ENCODE measurements at regions not wholly inside any gene's neighbourhood (a gene's known extent, or its start where the extent isn't known, plus 50 kb on each side); places are given as distances from the start of the nearest gene placed in this dataset.

DNA sequence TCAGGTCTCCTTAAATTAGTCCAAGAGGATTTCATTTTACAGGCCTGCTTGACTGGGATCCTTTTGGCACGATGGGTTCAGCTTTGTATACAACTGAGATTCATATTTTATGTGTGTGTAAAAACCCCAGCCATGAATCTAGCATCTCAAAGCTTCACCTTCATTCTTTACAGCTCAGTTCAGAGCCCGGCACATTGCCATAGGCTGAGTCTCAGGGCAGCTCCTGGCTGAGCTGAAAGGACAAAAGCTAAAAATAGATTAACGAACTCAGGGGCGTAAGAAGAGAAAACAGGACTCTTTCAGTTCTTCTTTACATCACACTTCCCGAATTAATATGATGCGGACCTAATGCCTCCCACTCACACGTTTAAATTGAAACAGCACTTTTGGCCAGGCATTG is 262.8 kb upstream of the PBX1 start:
- DNase-seq (ENCODE audit: low read depth), result no peak

DNA sequence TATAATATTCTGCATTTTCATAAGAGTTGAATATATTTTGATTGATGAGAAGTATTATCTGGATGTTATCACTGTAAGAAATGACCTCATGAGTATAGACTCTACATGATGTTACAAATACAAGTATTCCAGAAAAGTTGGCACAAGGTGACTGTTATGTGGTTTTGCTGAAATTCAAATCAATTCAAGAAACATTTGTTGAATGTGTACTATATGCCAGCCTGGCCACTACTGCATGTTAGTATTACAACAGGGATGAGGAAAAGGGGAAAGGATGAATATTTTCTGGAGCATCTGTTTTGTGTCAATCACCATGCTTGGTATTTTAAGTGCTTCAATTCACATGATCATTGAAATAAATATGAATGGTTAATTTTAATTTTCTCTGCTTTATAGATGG is 250.9 kb upstream of the PBX1 start:
- DNase-seq (ENCODE audit: low read depth), result no peak

DNA sequence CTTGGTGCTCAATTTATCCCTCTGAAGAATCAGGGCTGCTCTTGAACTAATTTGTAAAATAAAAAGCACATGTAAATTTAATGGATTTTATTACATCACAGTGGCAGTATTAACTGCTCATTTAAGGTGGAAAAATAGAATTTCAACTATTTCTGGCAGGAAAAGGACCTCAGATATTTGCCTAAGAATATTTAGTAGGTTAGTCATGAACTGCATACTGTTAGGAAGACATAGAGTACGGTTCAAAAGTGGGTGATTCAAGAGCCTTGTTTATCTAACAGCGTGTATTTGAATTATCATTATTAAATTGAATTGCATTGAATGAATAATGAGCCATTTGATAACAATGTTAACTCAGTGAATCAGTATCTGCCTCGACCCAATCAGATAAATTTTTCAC is 248.8 kb upstream of the PBX1 start:
- no peak for DNase-seq (ENCODE audit: low read depth)

DNA sequence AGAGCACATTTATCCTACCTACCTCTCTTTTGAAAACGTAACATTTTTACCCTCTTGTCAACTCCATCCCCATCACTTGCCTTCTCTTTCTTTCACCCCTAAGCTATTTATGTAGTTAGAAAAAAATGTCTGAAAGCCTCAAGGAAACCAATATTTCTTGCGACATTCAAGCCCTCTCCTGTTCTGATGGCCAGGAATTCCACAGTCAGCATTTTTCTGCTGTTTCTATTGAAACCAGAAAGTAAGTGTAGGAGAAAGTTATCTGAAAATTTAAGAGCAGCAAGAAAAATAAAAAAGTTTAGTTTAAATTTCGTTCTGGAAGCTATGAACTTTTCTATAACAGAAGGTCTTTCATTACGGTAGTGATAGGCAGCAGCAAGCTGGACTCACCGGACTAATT is 247.6 kb upstream of the PBX1 start:
- no peak for DNase-seq (ENCODE audit: low read depth)

DNA sequence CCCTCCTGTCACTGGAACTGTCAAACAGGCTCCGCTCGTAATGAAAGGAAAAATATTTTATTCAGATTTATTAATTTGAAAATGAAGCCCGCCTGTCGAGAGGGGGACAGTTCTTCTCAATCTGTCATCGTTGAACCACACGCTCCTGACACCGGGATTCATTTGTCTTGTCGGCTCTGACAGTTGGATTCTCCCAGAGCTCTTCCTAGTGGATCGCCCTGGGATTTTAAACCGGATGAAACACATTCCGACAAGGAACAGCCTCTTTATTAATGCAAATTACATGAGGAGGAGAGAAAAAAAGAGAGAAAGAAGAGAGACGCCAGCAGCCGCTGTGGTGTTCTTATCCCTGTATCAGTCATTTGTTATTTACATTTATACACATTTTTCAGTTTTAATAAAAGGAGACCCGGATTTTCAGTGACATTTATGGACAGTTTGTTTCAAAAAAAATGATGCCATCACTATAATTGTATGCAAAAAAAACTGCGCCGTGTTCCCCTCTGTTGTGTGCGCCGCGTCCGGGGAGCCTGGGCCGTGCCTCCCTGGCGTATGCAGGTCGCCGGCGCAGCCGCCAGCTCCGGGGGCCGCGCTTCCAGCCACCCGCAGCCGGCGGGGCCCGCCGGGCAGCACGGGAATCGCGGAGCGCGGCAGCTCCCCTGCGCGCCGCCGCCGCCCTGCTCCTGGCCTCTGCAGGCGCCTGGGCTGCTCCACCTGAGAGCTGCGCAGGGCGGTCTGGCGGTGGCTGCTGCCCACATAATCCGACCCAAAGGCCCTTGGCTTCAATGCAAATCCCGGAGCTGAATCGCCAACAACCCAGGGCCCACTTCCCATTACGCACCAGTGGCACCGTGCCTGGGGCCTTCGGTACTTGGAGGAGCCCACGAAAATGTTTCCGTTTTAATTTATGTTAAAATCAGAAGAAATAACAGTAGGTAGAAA is 237.9 kb upstream of the PBX1 start:
- DNase-seq (ENCODE audit: low read depth), result no peak

DNA sequence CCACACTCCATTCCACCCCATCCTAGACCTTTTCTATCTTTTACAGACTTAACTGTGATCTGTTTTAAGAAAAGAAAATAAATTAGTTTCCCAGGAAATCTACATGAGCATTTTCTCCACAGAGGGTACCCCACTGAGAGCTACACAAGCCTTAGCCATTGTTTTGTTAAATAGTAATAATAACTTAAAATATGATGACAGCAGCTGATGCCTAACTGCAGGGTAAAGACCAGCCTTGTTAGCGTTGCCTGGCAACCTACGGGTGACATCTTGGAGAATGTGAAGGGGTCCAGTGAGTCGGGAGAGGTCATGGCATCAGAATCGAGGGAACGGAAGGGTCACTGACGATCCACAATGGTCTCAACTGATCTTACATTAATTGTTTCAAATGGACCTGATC is 233.2 kb upstream of the PBX1 start:
- DNase-seq (ENCODE audit: low read depth), result no peak

DNA sequence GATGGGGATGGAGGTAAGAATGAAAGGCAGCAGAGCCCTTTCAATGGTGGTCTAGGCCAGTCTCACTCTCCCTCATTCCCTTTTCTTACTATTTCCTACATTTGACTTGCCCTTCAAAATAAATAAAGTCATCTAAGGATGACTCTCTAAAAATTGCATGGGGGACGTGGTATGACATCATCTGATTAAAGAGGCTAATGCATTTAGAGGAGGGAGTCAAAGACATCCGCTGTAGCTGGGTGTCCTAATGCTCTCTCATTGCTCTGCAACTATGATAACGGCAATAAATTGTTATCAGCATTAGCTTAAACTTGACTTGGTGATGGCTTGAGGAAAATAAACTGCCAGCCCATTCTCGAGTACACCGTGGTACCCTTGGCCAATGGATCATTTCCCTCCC is 225.6 kb upstream of the PBX1 start:
- no peak for DNase-seq (ENCODE audit: low read depth)

DNA sequence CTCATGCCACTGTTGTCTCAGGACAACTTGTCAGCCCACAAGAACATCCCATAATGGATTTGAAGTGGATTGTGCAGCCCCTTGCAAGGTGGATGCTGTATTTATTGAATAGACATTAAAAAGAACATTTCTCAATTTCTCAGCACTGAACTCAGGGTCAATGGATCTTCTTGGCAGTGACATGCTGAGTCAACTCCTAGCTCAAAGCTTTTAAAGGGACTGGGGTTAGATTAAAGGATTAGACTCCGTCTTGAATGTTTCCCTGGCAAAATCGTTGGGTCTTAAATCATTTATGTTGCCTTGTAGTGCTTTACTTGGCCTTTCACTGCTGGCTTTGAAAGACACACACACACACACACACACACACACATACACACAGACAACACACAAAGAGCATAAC is 221.6 kb upstream of the PBX1 start:
- no peak for DNase-seq (ENCODE audit: low read depth)

DNA sequence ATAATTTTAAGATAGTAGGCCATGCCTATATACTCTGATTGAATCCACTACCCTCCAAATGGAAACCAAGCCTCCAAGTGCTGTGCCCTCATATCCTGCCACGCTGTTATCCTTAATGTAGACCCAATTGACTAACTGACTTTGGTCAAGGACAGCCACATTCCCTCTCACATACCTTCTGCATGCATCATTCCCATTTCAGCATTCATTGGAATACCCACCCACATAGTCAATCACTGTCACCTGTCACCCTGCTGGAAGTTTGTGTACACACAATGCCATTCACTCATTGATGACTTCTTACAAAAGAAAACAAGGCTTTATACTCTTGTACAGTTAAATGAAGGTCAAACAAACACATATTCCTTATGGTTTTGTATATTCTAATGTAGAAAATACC is 221.1 kb upstream of the PBX1 start:
- no peak for DNase-seq (ENCODE audit: low read depth)

DNA sequence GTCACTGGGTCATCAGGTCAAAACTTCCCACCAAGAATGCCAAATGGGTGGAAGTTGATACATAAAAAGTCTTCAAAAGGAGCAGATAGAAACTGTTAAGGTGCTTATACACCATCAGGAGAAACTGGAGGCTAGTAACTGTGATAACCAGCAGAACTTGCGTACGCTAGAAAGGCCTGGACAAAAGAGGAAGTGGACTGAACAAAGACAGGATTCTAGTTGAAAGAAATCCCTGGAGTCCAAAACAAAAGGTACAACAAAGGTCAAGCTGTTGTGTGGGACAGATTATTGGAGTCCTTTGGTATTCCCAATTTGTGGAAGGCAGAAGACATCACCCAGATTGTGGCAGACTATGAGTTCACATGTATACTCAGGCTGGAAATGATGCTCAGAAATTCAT is 215.8 kb upstream of the PBX1 start:
- DNase-seq (ENCODE audit: low read depth), result no peak

DNA sequence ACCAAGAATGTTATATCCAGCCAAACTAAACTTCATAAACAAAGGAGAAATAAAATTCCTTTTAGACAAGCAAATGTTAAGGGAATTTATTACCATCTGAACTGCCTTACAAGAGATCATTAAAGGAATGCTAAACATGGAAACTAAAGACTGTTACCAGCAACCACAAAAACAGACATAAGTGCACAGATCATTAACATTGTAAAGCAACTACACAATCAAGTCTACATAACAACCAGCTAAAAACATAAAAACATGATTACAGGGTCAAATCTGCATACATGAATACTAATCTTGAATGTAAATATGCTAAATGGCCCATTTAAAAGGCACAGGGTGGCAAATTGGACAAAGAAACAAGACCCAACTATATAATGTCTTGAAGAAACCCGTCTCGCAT is 211.0 kb upstream of the PBX1 start:
- no peak for DNase-seq (ENCODE audit: low read depth)

DNA sequence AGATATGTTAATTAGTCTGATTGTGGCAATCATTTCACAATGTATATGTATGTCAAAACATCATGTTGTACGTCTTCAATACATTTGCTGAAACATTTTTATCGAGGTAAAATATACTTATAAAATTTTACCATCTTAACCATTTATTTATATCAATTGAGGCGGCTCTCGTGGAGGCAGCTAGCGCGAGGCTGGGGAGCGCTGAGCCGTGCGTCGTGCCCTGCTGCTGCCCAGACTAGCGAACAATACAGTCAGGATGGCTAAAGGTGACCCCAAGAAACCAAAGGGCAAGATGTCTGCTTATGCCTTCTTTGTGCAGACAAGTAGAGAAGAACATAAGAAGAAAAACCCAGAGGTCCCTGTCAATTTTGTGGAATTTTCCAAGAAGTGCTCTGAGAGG is 202.5 kb upstream of the PBX1 start:
- no peak for DNase-seq (ENCODE audit: low read depth)

DNA sequence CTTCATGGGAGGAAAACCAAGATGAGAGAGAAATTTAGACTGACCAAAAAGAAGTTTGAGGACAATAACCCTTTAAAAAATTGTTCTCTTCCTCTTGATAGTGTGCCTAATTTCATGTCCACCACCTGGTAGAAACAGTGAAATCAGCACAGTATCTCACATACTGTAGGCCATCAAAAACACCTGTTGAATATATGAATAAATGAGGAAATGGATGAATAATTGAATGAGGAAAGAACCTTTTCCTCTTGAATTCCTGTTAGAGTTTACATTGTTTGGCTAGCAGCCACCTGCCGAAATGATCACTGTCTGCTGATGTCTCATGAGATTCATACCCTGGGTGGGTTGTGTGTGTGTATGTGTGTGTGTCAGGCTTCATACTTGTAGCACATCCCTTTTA is 198.7 kb upstream of the PBX1 start:
- no peak for DNase-seq (ENCODE audit: low read depth)

DNA sequence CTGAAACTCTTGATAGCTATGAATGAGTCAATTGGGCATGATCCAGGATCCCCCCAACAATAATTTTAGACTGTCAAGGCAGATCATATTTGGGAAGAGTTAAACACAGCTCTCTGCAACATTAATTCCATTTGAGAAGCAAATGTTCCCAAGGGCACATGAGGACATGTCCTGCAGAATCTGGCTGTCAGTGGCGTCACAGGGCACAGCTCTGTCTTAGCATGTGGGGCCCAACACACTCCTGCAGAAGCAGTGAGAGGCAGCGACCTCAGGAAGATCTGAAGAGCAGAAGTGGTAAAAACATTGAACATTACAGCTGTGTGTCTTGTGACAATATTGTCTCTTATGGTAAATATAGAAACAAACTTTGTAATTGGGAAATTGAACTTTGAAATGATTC is 197.1 kb upstream of the PBX1 start:
- DNase-seq (ENCODE audit: low read depth), result no peak

DNA sequence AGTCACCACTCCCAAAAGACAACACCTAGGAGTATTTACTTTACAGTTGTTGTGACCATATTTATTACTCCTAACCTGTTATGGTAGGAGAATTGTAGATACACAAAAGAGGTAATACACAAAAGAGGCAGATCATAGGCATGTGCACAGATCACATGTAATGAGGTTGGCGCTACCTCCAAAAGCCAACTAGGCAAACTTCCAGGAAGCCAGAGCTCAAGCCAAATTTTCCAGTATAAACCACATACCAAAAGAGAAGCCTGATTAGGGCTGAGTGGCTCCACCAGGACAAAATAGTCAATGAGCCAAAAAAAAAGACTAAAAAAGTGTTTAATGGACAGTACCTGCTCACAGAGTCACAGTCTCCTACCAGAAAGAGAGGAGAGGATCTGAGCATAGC is 195.0 kb upstream of the PBX1 start:
- no peak for DNase-seq (ENCODE audit: low read depth)

DNA sequence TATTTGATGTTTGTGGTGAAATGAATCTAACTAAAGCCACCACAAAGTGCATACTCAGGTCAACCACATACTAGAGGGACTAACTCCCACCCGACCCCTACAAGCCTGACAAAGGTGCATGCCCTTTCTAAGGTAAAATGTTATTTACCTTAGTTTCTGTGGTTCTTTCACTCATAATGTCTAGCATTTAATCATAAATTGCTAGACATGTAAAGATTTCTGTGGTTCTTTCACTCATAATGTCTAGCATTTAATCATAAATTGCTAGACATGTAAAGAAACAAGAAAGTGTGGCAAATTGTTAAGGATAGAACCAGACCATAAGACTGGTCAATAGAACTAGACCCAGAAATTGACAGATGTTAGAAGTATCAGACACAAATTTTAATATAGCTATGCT is 193.0 kb upstream of the PBX1 start:
- no peak for DNase-seq (ENCODE audit: low read depth)

DNA sequence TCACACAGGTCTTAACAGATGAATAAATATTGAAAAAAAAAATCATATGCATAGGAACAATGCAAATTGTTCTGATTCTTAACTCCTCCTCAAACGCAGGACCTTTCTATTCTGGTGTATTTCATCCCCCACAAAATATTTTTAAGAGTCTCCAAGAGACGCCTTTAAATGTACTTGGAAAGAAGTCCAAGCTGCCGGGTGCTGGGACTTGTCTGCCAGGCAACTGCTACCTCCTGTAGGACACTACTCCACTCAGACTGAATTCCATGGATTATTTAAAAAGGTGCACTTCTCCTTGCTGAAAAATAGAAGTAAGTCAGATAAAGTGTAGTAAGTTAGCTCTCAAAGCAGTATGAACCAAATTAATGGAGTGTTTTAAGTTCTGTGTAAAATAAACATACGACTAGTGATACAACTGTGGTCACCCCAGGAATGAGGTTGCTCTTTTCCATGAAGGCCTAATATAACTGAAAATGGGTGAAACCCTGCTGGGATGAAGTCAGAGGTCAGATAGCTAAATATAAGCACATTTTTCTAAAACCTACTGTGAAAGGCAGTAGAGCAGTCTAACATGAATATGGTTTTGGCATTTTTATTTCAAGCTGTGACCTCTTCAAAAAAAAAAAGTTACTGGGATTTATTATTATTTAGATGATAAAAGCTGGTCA is 189.2 kb upstream of the PBX1 start:
- DNase-seq (ENCODE audit: low read depth), result no peak

DNA sequence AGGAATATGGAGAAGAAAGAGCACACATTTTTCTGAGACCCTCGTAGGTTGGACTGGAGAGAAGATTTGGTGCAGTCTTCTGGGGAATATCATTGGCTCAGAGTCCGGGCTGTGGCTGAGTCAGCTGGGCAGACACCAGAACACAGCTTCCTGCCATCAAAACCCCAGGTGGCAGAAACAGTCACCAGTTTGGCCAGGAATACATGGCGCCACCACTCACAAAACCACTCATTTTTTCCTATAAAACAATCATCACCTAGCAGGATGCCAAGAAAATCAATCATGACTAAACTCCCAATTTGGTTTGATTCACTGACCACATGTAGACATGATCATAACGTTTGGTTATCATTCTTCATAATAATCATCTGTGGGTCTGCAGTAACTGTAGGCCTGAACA is 178.1 kb upstream of the PBX1 start:
- DNase-seq (ENCODE audit: low read depth), result peak; percentile 40

DNA sequence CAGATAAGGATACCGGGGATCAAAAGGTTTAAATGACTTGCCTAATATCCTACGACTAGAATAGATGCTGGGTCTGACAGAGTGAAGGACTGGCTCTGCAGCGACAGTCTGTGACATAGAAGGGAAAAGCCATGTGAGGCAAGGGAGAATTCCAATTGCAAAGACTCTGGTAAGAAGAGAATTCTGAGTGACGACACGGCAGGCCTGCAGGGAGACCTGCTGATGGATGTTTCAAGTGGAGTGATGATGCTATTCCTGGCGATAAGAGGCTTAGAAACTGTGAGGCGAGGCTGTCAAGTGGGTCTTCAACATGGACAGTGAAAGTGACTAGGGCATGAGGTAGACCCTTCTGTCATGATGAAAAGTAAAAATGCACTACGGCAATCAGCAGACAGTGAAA is 176.6 kb upstream of the PBX1 start:
- no peak for DNase-seq (ENCODE audit: low read depth)

DNA sequence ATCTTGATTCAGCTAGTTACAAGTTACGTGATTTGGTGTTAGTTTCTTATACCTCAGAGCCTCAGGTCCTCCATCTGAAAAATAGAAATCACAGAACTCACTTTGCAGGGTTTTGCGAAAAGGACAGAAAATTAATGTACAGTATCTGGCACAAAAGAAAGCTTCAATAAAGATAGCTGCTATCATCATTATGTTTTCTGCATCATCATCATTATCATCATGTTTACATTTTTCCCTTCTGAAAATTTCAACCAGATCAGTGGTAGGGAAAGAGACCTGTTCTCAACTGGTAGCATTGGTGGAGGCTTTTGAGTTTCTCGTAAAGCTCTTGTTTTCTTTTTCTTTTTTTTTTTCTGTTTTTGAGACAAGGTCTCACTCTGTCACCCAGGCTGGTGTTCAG is 174.7 kb upstream of the PBX1 start:
- DNase-seq (ENCODE audit: low read depth), result no peak

DNA sequence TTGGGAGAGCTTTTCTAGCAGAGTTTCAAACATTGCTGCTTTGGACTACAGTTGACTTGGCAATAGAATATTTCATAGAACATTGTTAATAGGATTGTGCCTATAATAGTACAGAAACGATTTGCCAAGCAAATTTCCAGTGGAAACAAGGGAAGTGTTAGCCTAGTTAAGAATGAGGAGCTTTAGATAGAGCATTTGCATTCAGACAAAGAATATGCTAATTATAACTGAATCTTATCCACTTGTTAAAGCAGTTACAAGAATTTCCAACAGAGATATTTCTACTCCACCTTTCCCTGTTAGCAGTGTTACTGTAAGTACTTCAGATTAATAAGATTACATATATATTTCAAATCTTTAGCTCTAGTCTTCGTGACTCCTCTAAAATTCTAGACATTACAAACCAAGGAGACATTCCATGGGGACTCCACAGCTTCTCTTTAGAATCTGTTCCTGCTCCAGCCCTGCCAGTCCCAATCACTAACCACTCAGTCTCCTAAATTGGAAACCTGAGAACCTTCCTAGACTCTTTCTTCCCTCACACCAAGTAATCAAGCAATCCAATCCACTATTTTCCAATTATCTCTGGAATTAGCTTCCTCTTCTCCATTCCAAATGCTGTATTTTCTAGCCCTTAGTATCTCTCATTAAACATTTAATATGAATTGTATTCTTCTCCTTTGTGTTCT is 141.8 kb upstream of the PBX1 start:
- DNase-seq (ENCODE audit: low read depth), result no peak

DNA sequence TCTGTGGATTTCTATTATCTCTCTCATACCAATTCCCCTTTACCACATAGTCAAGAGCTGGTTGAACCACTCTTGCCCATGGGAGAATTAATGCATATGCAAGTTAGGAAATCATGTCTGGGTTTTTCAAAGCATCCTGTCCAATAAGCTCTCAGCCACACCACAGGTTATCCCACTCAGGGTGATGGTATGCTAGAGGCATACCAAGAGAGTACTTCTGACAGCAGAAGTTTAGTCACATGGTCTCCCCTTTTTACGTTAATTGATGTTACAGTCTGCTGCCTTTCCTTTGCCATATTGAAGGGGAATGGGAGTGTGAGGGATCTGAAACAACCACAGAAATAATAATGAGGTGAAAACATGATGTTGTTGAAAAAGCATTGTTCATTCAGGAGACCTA is 135.8 kb upstream of the PBX1 start:
- no peak for DNase-seq (ENCODE audit: low read depth)

DNA sequence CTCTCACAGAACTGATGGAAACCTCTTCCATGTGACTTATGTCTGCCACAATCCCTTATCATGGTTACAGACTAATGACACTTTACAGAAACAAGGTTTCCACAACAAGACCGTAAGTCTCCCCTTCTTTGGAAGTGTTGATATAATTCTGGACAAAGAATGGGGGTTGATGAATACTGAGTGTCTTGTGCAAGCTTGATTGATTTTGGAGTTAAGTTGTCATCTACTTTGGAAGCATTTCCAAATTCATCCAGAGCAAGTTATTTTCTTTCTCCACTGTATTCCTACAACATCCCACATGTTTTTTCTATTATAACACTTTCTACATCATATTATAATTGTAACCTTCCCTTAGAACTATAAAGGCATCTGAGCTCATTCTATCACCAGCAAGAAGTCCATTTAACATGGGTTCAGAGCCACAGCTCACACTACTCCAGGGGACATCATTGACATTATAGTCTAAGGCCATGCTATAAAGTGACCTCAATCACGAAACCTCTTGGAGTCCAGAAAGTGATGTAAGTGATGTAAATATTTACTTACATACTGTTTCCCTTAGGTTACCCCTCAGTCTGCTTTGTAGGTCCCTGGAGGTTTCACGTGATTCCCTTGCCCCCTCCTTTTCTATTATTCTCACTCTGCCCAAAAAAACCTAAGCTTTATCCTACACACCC is 125.7 kb upstream of the PBX1 start:
- DNase-seq (ENCODE audit: low read depth), result no peak
